ENCODE measurements at regions not wholly inside any gene's neighbourhood (a gene's known extent, or its start where the extent isn't known, plus 50 kb on each side); places are given as distances from the start of the nearest gene placed in this dataset.

DNA sequence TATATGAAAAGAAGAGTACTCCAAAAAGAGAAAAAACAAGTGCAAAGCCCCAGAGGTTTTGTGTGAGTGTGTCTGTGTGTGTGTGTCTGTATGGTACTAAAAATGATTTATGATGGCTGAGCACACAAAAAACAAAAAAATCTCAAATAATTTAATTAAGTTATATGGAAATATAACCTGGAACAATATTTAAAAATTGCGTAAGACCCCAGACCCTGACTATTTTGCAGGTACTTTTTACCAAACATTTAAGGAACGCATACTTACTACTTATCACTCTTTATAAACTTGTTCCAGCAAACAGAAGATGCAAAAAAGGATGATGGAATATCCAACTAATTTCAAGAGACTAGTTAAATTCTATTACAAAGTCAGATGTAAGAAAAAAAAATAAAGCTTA, 317.4 kb upstream of the KCNH7 start:
- no peaks in the 10 kb centered on the region for H3K36me3 ChIP-seq (replicated peaks in 1 of 2; ENCODE audit: control extremely low read depth in 1 of 2, control insufficient read depth in 1 of 2, extremely low read depth in 1 of 2, insufficient read depth in 2 of 2, low read length in 1 of 2)
- no peak overlapping the region for H3K4me2 ChIP-seq (replicated peaks; ENCODE audit: low read depth, low read length, poor library complexity, severe bottlenecking)
- no peak for TF ChIP-seq EZH2 (IDR thresholded peaks at IDR 0.05; ENCODE audit: borderline replicate concordance, insufficient read depth, low read depth, low read length, poor library complexity, severe bottlenecking)
- no peak for TF ChIP-seq CTCF (IDR thresholded peaks at IDR 0.05)
- H3K27ac ChIP-seq (ENCODE audit: low read length in 2 of 2), result no peak overlapping the region
- peaks cover 0 to 3% (median 0%) of the 10 kb centered on the region in 4 experiments for H3K27me3 ChIP-seq (replicated peaks in 1 of 4; ENCODE audit: control extremely low read depth in 1 of 4, control insufficient read depth in 3 of 4, insufficient read depth in 4 of 4, low read length in 3 of 4)
- no peak overlapping the region for H3K4me3 ChIP-seq (ENCODE audit: control extremely low read depth in 1 of 5, extremely low read depth in 1 of 5, insufficient read depth in 1 of 5, low read depth in 2 of 5, low read length in 4 of 5)
- no peak overlapping the region for H2AFZ ChIP-seq (ENCODE audit: insufficient read depth, low read depth, low read length, poor library complexity, severe bottlenecking)
- DNase-seq (no peak), ATAC-seq (ENCODE audit: low read depth) (no peak)
- H3K4me1 ChIP-seq (ENCODE audit: control insufficient read depth in 2 of 2, insufficient read depth in 2 of 2, low read length in 2 of 2), result no peaks in the 10 kb centered on the region
- no peak overlapping the region for H3K27ac Mint-ChIP-seq
- ChIA-PET POLR2A (no interaction called here), CTCF (no interaction called here)
- no CpG with 5 or more reads among the region's 2 CpGs for WGBS (ENCODE audit: insufficient coverage)
- no peaks in the 10 kb centered on the region for H3K4me1 Mint-ChIP-seq
- no peaks in the 10 kb centered on the region for H4K20me1 ChIP-seq (ENCODE audit: control insufficient read depth, insufficient read depth, low read length, poor library complexity, severe bottlenecking)
- intact Hi-C loops (cut with micrococcal nuclease), result no loop called here
- H3K27me3 Mint-ChIP-seq, result no peaks in the 10 kb centered on the region
- H3K9me3 ChIP-seq (ENCODE audit: control extremely low read depth in 1 of 3, control insufficient read depth in 2 of 3, insufficient read depth in 1 of 3, low read length in 2 of 3), result no peaks in the 10 kb centered on the region
- H3K4me3 Mint-ChIP-seq, result no peak overlapping the region
- no peaks in the 10 kb centered on the region for H3K79me2 ChIP-seq (ENCODE audit: control insufficient read depth, insufficient read depth, low read length)
- H3K9me3 Mint-ChIP-seq (ENCODE audit: insufficient read depth), result no peaks in the 10 kb centered on the region
- H3K9ac ChIP-seq (ENCODE audit: low read length), result no peak overlapping the region

- CTCF ChIA-PET, result no interaction called here
- no peaks in the 10 kb centered on the region for H3K79me2 ChIP-seq (ENCODE audit: control insufficient read depth, insufficient read depth, low read length)
- Mint-ChIP-seq H3K4me1 (no peaks in the 10 kb centered on the region), H3K4me3 (no peak overlapping the region), H3K9me3 (ENCODE audit: insufficient read depth) (no peaks in the 10 kb centered on the region), H3K27me3 (no peaks in the 10 kb centered on the region), H3K27ac (no peak overlapping the region)
- H4K20me1 ChIP-seq (ENCODE audit: control insufficient read depth, insufficient read depth, low read length, poor library complexity, severe bottlenecking), result no peaks in the 10 kb centered on the region
- H3K36me3 ChIP-seq (replicated peaks in 1 of 2; ENCODE audit: control extremely low read depth in 1 of 2, control insufficient read depth in 1 of 2, extremely low read depth in 1 of 2, insufficient read depth in 2 of 2, low read length in 1 of 2), result no peaks in the 10 kb centered on the region
- TF ChIP-seq EZH2 (IDR thresholded peaks at IDR 0.05; ENCODE audit: borderline replicate concordance, insufficient read depth, low read depth, low read length, poor library complexity, severe bottlenecking) (no peak), CTCF (IDR thresholded peaks at IDR 0.05) (peak; percentile 64)
- H3K9ac ChIP-seq (ENCODE audit: low read length), result no peak overlapping the region
- intact Hi-C loops (cut with micrococcal nuclease), result no loop called here
- no CpG with 5 or more reads among the region's 3 CpGs for WGBS (ENCODE audit: insufficient coverage)
- H3K4me2 ChIP-seq (replicated peaks; ENCODE audit: low read depth, low read length, poor library complexity, severe bottlenecking), result no peak overlapping the region
- H3K27ac ChIP-seq (ENCODE audit: low read length in 2 of 2), result no peak overlapping the region
- peaks cover 0 to 3% (median 0%) of the 10 kb centered on the region in 4 experiments for H3K27me3 ChIP-seq (replicated peaks in 1 of 4; ENCODE audit: control extremely low read depth in 1 of 4, control insufficient read depth in 3 of 4, insufficient read depth in 4 of 4, low read length in 3 of 4)
- peak; percentile 6 for DNase-seq
- H3K9me3 ChIP-seq (ENCODE audit: control extremely low read depth in 1 of 3, control insufficient read depth in 2 of 3, insufficient read depth in 1 of 3, low read length in 2 of 3), result no peaks in the 10 kb centered on the region
- no peak overlapping the region for H3K4me3 ChIP-seq (ENCODE audit: control extremely low read depth in 1 of 5, extremely low read depth in 1 of 5, insufficient read depth in 1 of 5, low read depth in 2 of 5, low read length in 4 of 5)
- POLR2A ChIA-PET, result no interaction called here
- no peaks in the 10 kb centered on the region for H3K4me1 ChIP-seq (ENCODE audit: control insufficient read depth in 2 of 2, insufficient read depth in 2 of 2, low read length in 2 of 2)
- ATAC-seq (ENCODE audit: low read depth), result no peak
- no peak overlapping the region for H2AFZ ChIP-seq (ENCODE audit: insufficient read depth, low read depth, low read length, poor library complexity, severe bottlenecking)
Measured at GRCh38 chr2:163155279-163155883, 316.8 kb upstream of the KCNH7 start.
